22Rv1 (cell line): ENCODE measurements at regions not wholly inside any gene's neighbourhood (a gene's known extent, or its start where the extent isn't known, plus 50 kb on each side); places are given as distances from the start of the nearest gene placed in this dataset.
"Not testable (repeated sequence)": the region's sequence is repeated elsewhere in the genome, so short reads cannot be mapped to it uniquely, and the experiment has no call there.

Experiments used
- CTCF ChIP-seq: fragments of 450-650 bp; IDR thresholded peaks from 2 replicates; pipeline ENCODE4 v1.5.1; 2017; ENCODE audit warnings: mild to moderate bottlenecking
- ZFX ChIP-seq: fragments of 450-650 bp; IDR thresholded peaks from 2 replicates; pipeline ENCODE4 v1.6.1; 2017; ENCODE audit warnings: antibody characterized with exemption, borderline replicate concordance

- not testable (repeated sequence) for TF ChIP-seq CTCF, ZFX
Measured at GRCh38 chr1:30658375-30658774, 65.0 kb downstream of the MATN1 start.
